ENCODE measurements at regions not wholly inside any gene's neighbourhood (a gene's known extent, or its start where the extent isn't known, plus 50 kb on each side); places are given as distances from the start of the nearest gene placed in this dataset.
"Not testable (repeated sequence)": the region's sequence is repeated elsewhere in the genome, so short reads cannot be mapped to it uniquely, and the experiment has no call there.

- TF ChIP-seq, protein P1, sequence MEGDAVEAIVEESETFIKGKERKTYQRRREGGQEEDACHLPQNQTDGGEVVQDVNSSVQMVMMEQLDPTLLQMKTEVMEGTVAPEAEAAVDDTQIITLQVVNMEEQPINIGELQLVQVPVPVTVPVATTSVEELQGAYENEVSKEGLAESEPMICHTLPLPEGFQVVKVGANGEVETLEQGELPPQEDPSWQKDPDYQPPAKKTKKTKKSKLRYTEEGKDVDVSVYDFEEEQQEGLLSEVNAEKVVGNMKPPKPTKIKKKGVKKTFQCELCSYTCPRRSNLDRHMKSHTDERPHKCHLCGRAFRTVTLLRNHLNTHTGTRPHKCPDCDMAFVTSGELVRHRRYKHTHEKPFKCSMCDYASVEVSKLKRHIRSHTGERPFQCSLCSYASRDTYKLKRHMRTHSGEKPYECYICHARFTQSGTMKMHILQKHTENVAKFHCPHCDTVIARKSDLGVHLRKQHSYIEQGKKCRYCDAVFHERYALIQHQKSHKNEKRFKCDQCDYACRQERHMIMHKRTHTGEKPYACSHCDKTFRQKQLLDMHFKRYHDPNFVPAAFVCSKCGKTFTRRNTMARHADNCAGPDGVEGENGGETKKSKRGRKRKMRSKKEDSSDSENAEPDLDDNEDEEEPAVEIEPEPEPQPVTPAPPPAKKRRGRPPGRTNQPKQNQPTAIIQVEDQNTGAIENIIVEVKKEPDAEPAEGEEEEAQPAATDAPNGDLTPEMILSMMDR (conservative IDR thresholded peaks at IDR 0.05; ENCODE audit: low read depth, low read length), result no peak
- DNase-seq (ENCODE audit: low read depth), result peak; percentile 71
- no peak overlapping the region for H3K4me3 ChIP-seq (ENCODE audit: low read depth, low read length)
Observed at GRCh38 chr3:16071206-16071605, 103.3 kb upstream of the GALNT15 start.

DNA sequence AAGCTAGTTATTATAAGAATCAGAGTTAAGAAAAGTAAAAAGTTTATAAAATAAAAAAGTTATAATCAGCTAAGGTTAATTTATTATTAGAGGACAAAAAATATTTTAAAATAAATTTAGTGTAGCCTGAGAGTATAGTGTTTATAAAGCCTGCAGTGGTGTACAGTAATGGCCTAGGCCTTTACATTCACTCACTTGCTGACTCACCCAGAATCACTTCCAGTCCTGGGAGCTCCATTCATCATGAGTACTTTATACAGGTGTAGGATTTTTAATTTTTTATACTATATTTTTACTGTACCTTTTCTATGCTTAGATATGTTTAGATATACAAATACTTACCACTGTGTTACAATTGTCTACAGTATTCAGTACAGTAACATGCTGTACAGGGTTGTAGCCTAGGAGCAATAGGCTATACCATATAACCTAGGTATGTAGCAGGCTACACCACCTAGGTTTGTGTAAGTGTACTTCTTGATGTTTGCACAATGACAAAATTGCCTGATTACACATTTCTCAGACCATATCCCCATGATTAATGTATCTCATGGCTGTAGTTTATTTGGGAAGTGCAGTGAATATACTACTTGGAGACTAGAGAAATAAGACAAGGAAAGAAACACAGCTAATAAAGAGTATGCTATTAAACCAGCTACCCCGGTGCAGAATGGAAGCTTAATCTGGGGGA lies 101.9 kb upstream of the GALNT15 start:
- TF ChIP-seq, protein P1 (conservative IDR thresholded peaks at IDR 0.05; ENCODE audit: low read depth, low read length), result no peak
- no peak for DNase-seq (ENCODE audit: low read depth)
- no peak overlapping the region for H3K4me3 ChIP-seq (ENCODE audit: low read depth, low read length)

DNA sequence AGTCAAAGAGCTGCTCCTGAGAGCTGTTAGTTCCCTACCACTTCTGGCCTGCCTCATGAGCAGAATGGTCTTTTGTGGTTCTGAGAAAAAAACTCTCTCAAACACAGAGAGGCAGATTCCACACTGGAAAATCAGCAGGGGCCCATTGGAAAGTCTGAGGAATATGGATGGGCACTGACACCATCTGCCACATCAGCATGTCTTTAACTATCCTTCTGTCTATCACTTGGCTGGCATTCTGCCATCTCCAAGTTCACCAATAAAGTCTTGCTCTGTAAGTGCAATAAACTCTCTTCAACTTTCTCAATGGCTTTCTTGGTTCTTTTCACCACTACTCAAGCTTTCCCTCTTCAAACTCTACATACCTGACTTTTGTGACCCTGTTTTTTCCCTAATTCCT lies 101.3 kb upstream of the GALNT15 start:
- TF ChIP-seq, protein P1 (conservative IDR thresholded peaks at IDR 0.05; ENCODE audit: low read depth, low read length), result no peak
- no peak for DNase-seq (ENCODE audit: low read depth)
- H3K4me3 ChIP-seq (ENCODE audit: low read depth, low read length), result no peak overlapping the region

GRCh38 chr3:16073990-16074671 lies 100.3 kb upstream of the GALNT15 start:
- H3K4me3 ChIP-seq (ENCODE audit: low read depth, low read length); DNase-seq (ENCODE audit: low read depth): not testable (repeated sequence)

GRCh38 chr3:16075647-16076046 lies 98.8 kb upstream of the GALNT15 start:
- DNase-seq (ENCODE audit: low read depth), result no peak
- no peak overlapping the region for H3K4me3 ChIP-seq (ENCODE audit: low read depth, low read length)
- TF ChIP-seq, protein P1 (conservative IDR thresholded peaks at IDR 0.05; ENCODE audit: low read depth, low read length), result no peak

DNA sequence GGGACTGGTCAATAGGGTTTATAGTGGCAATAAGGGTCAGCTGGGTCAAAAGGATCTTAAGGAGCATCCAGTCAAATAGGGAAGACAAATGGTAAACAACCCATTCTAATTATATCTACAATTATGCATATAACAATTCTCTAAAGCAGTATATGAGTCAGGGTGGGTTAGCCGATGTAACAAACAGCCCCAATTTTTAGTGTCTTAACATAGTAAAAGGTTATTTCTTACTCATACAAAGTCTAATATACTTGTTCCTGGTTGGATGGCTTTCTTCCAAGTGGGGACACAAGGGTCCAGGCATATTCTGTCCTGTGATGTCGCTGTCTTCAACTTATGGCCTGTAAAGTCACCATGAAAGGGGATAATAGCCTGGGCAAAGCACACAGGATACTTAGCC lies 97.9 kb upstream of the GALNT15 start:
- TF ChIP-seq, protein P1 (conservative IDR thresholded peaks at IDR 0.05; ENCODE audit: low read depth, low read length), result no peak
- H3K4me3 ChIP-seq (ENCODE audit: low read depth, low read length), result no peak overlapping the region
- DNase-seq (ENCODE audit: low read depth), result no peak

DNA sequence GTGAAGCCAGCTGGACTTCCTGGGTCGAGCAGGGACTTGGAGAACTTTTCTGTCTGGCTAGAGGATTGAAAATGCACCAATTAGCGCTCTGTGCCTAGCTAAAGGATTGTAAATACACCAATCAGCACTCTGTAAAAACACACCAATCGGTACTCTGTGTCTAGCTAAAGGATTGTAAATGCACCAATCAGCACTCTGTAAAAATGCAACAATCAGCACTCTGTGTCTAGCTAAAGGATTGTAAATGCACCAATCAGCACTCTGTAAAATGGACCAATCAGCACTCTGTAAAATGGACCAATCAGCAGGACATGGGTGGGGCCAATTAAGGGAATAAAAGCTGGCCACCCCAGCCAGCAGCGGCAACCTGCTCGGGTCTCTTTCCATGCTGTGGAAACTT lies 97.3 kb upstream of the GALNT15 start:
- not testable (repeated sequence) for H3K4me3 ChIP-seq (ENCODE audit: low read depth, low read length); DNase-seq (ENCODE audit: low read depth)

DNA sequence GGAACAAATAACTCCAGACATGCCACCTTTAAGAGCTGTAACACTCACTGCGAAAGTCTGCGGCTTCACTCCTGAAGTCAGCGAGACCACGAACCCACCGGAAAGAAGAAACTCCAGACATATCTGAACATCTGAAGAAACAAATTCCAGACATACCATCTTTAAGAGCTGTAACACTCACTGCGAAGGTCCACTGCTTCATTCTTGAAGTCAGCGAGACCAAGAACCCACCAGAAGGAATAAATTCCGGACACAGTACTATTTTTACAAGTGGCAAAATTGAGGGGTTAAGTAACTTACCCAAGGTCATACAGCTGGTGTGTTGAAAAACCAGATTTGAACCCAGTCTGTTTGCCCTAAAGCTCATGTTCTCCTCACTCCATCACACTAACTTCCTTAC lies 96.8 kb upstream of the GALNT15 start:
- H3K4me3 ChIP-seq (ENCODE audit: low read depth, low read length); DNase-seq (ENCODE audit: low read depth): not testable (repeated sequence)
